Activated naive CD8-positive, alpha-beta T cell treated with anti-CD3 and anti-CD28 coated beads, Interleukin-2, amount 50 U/mL, for 24 hours (primary cell): ENCODE measurements at regions not wholly inside any gene's neighbourhood (a gene's known extent, or its start where the extent isn't known, plus 50 kb on each side); places are given as distances from the start of the nearest gene placed in this dataset.
"Not testable (repeated sequence)": the region's sequence is repeated elsewhere in the genome, so short reads cannot be mapped to it uniquely, and the experiment has no call there.

Experiments
- ATAC-seq: fragments of 150-1000 bp; cut with Tn5 transposase; one replicate; pipeline ENCODE4 v1.10.0; 2021
- DNase-seq: peaks from one replicate; pipeline ENCODE4 v3.0.0; 2021
- H3K27ac Mint-ChIP-seq: one replicate; pipeline ENCODE4 v1.8.0; 2021; ENCODE audit warnings: mild to moderate bottlenecking, mixed read lengths
- H3K27me3 Mint-ChIP-seq: one replicate; pipeline ENCODE4 v1.8.0; 2021; ENCODE audit warnings: mixed read lengths
- H3K36me3 Mint-ChIP-seq: one replicate; pipeline ENCODE4 v1.8.0; 2021; ENCODE audit warnings: low read depth, mixed read lengths
- H3K4me1 Mint-ChIP-seq: one replicate; pipeline ENCODE4 v1.8.0; 2021; ENCODE audit warnings: mixed read lengths
- H3K4me3 Mint-ChIP-seq: one replicate; pipeline ENCODE4 v1.8.0; 2021; ENCODE audit warnings: mild to moderate bottlenecking, moderate library complexity, mixed read lengths
- H3K9me3 Mint-ChIP-seq: one replicate; pipeline ENCODE4 v1.8.0; 2021; ENCODE audit warnings: mixed read lengths

DNA sequence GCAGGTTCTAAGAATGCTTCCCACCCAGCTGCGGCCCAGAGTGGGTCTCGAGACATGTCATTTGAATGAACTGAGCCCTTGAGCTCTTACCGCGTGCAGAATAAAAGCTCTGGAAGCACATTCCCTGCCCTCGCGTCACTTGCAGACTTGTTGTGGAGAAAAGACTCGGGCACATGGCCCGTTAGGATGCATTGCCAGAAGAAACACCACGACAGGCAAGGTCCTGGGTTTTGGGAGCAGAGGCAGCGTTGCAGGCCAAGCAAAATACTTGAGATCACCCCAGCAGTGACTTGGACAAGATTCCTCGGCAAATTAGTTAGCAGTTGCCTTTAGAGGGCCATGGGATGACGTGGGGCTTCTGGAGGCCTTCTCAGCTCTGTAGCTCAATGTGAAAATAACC lies 170.8 kb upstream of the MSX2 start:
- no peaks in the 10 kb centered on the region for H3K36me3 Mint-ChIP-seq
- H3K27me3 Mint-ChIP-seq, result peaks cover 5% of the 10 kb centered on the region
- peaks cover 6% of the 10 kb centered on the region for H3K9me3 Mint-ChIP-seq
- no peaks in the 10 kb centered on the region for H3K4me1 Mint-ChIP-seq
- DNase-seq (no peak), ATAC-seq (no peak)
- no peak overlapping the region for H3K4me3 Mint-ChIP-seq
- no peak overlapping the region for H3K27ac Mint-ChIP-seq

DNA sequence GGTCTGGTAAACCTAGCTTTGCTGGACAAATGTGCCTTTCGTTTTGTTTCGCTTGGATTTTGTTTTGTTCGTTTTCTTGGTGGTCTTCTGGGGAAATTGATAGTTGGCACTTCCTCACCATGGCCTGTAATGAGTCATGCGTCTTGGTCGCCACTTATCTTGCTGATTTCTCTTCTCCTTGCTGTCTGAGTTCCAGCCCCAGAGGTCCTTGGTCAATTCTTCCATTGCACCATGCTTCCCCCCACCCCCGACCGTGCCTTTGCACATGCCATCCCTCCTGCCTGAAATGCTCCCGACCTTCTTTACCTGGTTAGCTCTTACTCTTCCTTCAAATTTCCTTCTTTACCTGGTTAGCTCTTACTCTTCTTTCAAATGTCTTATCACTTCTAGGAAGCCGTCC lies 168.7 kb upstream of the MSX2 start:
- H3K9me3 Mint-ChIP-seq, result peaks cover 6% of the 10 kb centered on the region
- H3K4me3 Mint-ChIP-seq, result no peak overlapping the region
- H3K27me3 Mint-ChIP-seq, result peaks cover under 1% of the 10 kb centered on the region
- DNase-seq (no peak), ATAC-seq (no peak)
- no peaks in the 10 kb centered on the region for H3K4me1 Mint-ChIP-seq
- no peak overlapping the region for H3K27ac Mint-ChIP-seq
- H3K36me3 Mint-ChIP-seq, result no peaks in the 10 kb centered on the region

- DNase-seq (no peak), ATAC-seq (no peak)
- Mint-ChIP-seq H3K36me3 (no peaks in the 10 kb centered on the region), H3K27ac (no peak overlapping the region), H3K4me1 (no peaks in the 10 kb centered on the region), H3K27me3 (peaks cover 5% of the 10 kb centered on the region), H3K9me3 (peaks cover 6% of the 10 kb centered on the region), H3K4me3 (no peak overlapping the region)
Measured at GRCh38 chr5:174556756-174557155, 167.6 kb upstream of the MSX2 start.

- no peak for DNase-seq
- Mint-ChIP-seq H3K27ac (no peak overlapping the region), H3K9me3 (peaks cover 6% of the 10 kb centered on the region), H3K4me1 (no peaks in the 10 kb centered on the region), H3K4me3 (no peak overlapping the region), H3K27me3 (peaks cover 5% of the 10 kb centered on the region), H3K36me3 (no peaks in the 10 kb centered on the region)
- no peak for ATAC-seq
Measured at GRCh38 chr5:174558190-174558589, 166.2 kb upstream of the MSX2 start.

DNA sequence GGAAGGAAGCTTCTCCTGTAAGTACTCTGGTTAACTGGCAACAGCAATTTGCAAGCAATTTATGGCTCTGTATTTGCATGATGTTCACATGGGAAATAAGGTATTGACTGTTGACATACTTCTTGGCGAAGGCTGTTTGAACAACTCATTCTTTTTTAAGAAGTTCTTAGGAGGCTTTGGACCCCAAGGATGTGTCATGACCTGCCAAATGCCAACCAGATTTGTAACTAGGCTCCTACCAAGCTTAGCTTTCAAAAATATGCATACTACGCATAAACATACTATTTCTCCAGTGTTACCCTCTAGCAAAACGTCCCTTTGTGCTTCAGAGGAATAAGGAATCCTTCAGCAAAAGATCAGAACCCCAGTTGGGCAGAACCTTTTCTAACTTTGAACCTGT lies 165.2 kb upstream of the MSX2 start:
- peaks cover 7% of the 10 kb centered on the region for H3K27me3 Mint-ChIP-seq
- peaks cover 6% of the 10 kb centered on the region for H3K9me3 Mint-ChIP-seq
- H3K4me1 Mint-ChIP-seq, result no peaks in the 10 kb centered on the region
- no peak overlapping the region for H3K27ac Mint-ChIP-seq
- H3K4me3 Mint-ChIP-seq, result no peak overlapping the region
- DNase-seq, result no peak
- H3K36me3 Mint-ChIP-seq, result no peaks in the 10 kb centered on the region
- no peak for ATAC-seq

- Mint-ChIP-seq H3K27me3 (peaks cover 7% of the 10 kb centered on the region), H3K4me3 (no peak overlapping the region), H3K9me3 (peaks cover 6% of the 10 kb centered on the region), H3K27ac (no peak overlapping the region), H3K4me1 (no peaks in the 10 kb centered on the region), H3K36me3 (no peaks in the 10 kb centered on the region)
- DNase-seq (no peak), ATAC-seq (no peak)
Measured at GRCh38 chr5:174559566-174560090, 164.8 kb upstream of the MSX2 start.

DNA sequence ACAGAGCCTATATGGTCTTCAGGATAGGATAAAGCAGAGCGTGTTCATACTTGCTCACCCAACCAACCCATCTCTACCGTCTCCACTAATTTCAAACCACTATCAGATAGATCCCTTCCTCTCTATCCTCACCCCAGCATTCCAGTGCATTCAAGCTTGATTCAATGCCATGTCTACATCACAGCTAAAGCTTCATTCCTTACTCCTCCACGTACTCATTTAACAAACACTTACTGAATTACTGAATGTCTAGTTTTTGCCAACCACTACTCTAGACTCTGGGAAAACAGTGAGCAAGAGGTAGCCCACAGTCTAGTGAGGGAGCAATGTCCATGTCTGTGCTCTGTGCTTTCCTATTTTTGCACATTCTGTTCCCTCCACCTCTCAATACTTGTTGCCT lies 163.5 kb upstream of the MSX2 start:
- H3K27me3 Mint-ChIP-seq, result peaks cover 7% of the 10 kb centered on the region
- no peaks in the 10 kb centered on the region for H3K4me1 Mint-ChIP-seq
- ATAC-seq (no peak), DNase-seq (no peak)
- H3K27ac Mint-ChIP-seq, result no peak overlapping the region
- peaks cover 4% of the 10 kb centered on the region for H3K9me3 Mint-ChIP-seq
- H3K36me3 Mint-ChIP-seq, result no peaks in the 10 kb centered on the region
- H3K4me3 Mint-ChIP-seq, result no peak overlapping the region

GRCh38 chr5:174563040-174563439 lies 161.3 kb upstream of the MSX2 start:
- not testable (repeated sequence) for DNase-seq, ATAC-seq, H3K4me1 Mint-ChIP-seq, H3K9me3 Mint-ChIP-seq, H3K36me3 Mint-ChIP-seq, H3K4me3 Mint-ChIP-seq, H3K27me3 Mint-ChIP-seq, H3K27ac Mint-ChIP-seq

GRCh38 chr5:174563899-174564298 lies 160.5 kb upstream of the MSX2 start:
- DNase-seq, result no peak
- Mint-ChIP-seq H3K9me3 (peaks cover 4% of the 10 kb centered on the region), H3K27me3 (peaks cover 7% of the 10 kb centered on the region)

DNA sequence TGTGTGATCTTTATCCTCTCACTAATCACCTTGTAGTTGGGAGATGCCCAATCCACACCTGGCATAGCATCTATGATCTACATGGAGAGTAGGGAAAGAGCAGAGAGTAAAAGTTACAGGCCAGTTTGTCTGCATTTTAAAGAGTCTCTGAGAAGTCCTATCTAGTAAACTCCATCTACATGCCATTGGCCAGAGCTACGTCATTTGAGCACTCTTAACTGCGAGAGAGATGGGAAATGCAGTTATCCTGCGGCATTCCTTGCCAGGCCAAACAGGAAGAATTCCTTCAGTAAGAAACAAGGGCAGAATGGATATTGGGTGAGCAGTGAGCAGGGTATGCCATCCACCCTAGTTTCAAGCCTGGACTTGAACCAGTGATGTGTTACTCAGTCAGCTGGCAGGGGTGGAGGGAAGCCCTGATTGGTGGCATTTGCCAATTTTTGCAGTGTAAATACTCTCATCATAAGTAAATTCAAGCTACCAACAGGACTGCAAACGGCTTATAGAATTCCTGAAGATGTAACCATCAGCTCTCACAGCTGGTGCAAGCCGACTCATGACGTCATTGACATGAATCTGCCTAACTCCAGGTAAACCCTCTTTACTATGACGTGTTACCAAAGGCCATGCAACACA lies 156.8 kb upstream of the MSX2 start:
- no peak overlapping the region for H3K4me3 Mint-ChIP-seq
- H3K9me3 Mint-ChIP-seq, result peaks cover 4% of the 10 kb centered on the region
- DNase-seq (no peak), ATAC-seq (no peak)
- no peak overlapping the region for H3K27ac Mint-ChIP-seq
- H3K36me3 Mint-ChIP-seq, result no peaks in the 10 kb centered on the region
- H3K27me3 Mint-ChIP-seq, result peaks cover 5% of the 10 kb centered on the region
- no peaks in the 10 kb centered on the region for H3K4me1 Mint-ChIP-seq

More at GRCh38 chr5:174563899-174564298, 160.5 kb upstream of the MSX2 start:
- no peaks in the 10 kb centered on the region for H3K4me1 Mint-ChIP-seq
- H3K36me3 Mint-ChIP-seq, result no peaks in the 10 kb centered on the region
- no peak overlapping the region for H3K4me3 Mint-ChIP-seq
- ATAC-seq, result no peak
- H3K27ac Mint-ChIP-seq, result no peak overlapping the region

DNA sequence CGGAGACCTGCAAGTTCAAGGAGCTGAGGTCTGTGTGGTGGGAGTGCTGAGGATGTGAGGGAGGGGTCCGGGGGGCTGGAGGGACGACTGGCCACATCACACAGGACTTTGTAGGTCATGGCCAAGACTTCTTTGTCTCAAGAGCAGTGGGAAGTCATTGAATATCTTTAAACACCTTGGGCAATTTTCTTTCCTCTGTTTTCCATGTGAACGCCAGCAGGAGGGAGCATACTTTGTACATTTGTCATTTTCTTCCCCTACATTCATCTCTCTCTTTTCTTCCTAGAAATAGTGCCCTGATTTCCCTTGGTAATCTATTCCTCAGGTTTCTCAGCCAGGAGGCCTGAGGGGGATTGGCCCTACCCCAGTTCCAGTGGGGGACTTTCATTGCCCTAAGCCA lies 153.7 kb upstream of the MSX2 start:
- no peak for ATAC-seq
- Mint-ChIP-seq H3K4me1 (no peaks in the 10 kb centered on the region), H3K36me3 (no peaks in the 10 kb centered on the region), H3K27me3 (peaks cover 5% of the 10 kb centered on the region), H3K9me3 (peaks cover 4% of the 10 kb centered on the region), H3K27ac (no peak overlapping the region), H3K4me3 (no peak overlapping the region)
- DNase-seq, result no peak

DNA sequence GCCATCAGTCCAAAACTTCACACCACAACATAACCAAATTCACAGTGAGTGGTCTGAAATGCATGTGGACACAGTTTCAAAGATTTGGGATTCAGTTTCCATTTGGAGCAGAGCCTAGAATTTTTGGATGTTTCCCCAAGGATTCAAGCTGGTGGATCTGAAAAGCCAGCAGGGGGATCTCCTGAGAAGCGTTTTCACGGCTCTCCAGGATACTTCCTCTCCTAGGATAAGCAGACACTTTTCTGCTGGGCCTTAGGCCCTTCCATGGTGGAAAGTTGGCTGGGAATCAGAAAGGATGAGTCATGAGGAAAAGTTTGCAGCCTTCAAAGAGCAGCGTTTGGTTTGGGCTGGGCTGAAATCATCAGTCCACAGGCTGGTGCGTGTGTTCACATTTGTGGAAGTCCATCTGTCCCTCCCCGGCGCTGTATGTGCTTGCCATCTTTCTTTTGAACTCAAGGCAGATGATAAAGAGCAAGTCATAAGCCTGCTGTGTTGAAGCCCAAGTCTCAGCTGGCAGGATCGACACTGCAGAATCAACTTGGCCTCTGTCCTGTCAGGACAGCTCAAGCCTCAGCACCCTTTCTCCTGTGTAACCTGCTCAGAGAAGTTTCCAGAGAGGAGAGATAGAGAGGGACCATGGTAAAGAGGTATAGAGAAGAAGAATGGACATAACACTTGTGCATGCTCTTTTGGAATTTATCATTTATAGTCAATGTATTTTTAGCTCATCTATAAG lies 152.6 kb upstream of the MSX2 start:
- peaks cover 5% of the 10 kb centered on the region for H3K27me3 Mint-ChIP-seq
- ATAC-seq (no peak), DNase-seq (no peak)
- H3K9me3 Mint-ChIP-seq, result no peaks in the 10 kb centered on the region
- H3K36me3 Mint-ChIP-seq, result no peaks in the 10 kb centered on the region
- no peak overlapping the region for H3K27ac Mint-ChIP-seq
- no peak overlapping the region for H3K4me3 Mint-ChIP-seq
- H3K4me1 Mint-ChIP-seq, result no peaks in the 10 kb centered on the region

DNA sequence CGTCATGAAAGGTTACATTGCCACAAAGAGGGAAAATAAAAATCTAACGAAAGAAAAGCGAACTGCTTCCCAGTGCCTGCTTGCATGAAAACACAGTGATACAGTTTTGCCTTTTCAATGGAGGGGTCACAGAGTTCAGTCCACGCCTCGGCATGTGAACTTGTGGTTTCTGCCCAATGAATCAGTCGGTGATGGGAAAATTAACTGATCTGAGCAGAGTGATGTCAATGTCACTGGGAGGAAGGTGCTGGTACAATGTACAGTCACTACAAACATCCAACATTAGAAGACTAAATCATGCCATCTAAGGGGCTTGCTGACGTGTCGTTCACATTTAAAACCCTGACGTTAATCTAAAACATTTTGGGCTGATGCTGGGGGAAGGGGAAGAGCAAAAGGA lies 151.8 kb upstream of the MSX2 start:
- DNase-seq (no peak), ATAC-seq (no peak)
- H3K36me3 Mint-ChIP-seq, result no peaks in the 10 kb centered on the region
- no peak overlapping the region for H3K4me3 Mint-ChIP-seq
- no peaks in the 10 kb centered on the region for H3K4me1 Mint-ChIP-seq
- H3K9me3 Mint-ChIP-seq, result no peaks in the 10 kb centered on the region
- peaks cover 5% of the 10 kb centered on the region for H3K27me3 Mint-ChIP-seq
- no peak overlapping the region for H3K27ac Mint-ChIP-seq

- Mint-ChIP-seq H3K27me3 (peaks cover 5% of the 10 kb centered on the region), H3K27ac (no peak overlapping the region), H3K9me3 (no peaks in the 10 kb centered on the region), H3K36me3 (no peaks in the 10 kb centered on the region), H3K4me3 (no peak overlapping the region), H3K4me1 (no peaks in the 10 kb centered on the region)
- ATAC-seq (no peak), DNase-seq (no peak)
Measured at GRCh38 chr5:174573221-174573994, 151.0 kb upstream of the MSX2 start.

GRCh38 chr5:174575043-174575442 lies 149.3 kb upstream of the MSX2 start:
- Mint-ChIP-seq H3K9me3 (no peaks in the 10 kb centered on the region), H3K36me3 (no peaks in the 10 kb centered on the region), H3K27ac (no peak overlapping the region), H3K4me3 (no peak overlapping the region), H3K27me3 (peaks cover 2% of the 10 kb centered on the region), H3K4me1 (no peaks in the 10 kb centered on the region)
- ATAC-seq (no peak), DNase-seq (no peak)
